Stimulated activated CD4-positive, alpha-beta T cell treated with anti-CD3 and anti-CD28 coated beads, Interleukin-2, amount 100 ng/mL, for 24 hours (primary cell): ENCODE measurements at regions not wholly inside any gene's neighbourhood (a gene's known extent, or its start where the extent isn't known, plus 50 kb on each side); places are given as distances from the start of the nearest gene placed in this dataset.

ENCODE experiments used
- DNase-seq, 2 donors: peaks; one replicate each; pipeline ENCODE4 v3.0.0-alpha.2; 2020

GRCh38 chr1:208807446-208808127 lies 563.4 kb upstream of the PLXNA2 start:
- no peak for DNase-seq

GRCh38 chr1:208808301-208808700 lies 564.1 kb upstream of the PLXNA2 start:
- no peak for DNase-seq

DNA sequence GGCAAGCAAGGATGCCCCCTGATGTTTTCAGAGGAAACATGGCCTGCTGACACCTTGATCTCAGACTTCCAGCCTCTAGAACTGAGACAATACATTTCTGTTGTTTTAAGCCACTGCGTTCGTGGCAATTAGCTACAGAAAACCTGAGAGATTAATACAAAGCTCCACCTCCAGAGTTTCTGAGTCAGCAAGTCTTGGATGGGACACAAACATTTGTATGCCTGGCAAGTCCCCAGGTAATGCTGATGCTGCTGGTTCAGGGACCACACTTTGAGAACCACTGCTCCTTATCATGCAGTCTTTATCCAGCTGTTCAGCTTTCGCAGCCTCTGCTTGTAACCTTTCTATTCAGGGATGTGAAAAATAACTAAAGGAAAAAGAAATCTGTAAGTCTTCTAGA lies 565.7 kb upstream of the PLXNA2 start:
- no peak for DNase-seq

DNA sequence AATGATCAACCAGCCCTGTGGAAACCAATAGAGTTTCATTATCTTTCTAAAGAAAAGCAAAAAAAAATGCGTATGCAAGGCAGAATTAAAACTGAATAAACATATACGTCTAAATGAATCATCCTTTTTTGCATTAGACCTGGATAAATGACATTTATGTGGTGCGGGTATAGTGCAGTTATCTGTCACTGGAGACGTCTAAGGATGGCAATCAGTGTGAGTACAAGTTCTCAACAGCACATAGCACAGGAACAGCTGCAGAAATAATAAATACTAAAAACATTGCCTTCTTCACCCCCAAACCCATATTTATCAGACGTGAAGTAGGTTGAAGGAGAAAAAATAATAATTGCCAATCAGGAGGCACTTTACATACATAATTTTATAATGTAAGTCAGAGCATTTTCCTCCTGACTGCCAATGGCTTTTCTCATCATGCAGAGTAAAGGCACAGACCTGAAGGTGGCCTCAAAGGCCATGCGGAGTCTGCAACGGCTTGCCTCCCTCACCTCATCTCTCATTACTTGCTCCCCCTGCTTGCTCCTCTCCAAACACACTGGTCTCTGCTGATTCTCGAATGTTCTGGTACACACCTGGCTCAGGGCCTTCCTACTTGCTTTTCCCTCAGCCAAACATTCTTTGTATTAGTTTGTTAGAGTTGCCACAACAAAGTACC lies 574.7 kb upstream of the PLXNA2 start:
- DNase-seq, result no peak

DNA sequence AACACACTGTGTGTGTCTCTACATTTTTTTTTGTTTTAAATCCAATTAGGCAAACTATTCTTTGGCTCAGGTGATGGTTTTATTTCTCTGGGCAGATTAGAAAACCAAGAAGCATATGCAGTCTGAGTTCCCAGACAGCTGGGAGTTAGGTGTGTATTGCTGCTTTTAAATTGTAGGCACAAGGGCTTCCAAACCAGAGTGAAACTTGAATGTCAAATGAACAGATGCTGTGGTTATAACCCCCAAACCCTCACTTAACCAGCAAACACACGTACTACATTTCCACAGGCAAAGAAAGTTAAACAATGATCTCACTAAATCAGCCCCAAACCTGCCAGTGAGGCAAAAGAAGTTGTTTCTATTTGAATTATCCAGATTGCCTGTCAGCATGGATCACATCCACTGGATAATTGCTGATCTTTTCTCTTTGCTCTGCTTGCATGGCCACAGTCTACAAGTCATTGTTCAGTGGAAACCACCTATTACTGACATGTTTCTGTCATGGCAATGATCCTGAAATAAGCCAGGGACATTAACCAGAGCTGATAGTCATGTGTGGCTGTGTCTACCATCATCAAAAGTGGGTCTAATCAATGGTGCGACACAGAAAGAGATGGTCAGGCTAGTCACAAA lies 576.5 kb upstream of the PLXNA2 start:
- no peak for DNase-seq

- DNase-seq, result no peak
Observed at GRCh38 chr1:208821939-208822338, 577.8 kb upstream of the PLXNA2 start.

- DNase-seq, result no peak
Observed at GRCh38 chr1:208825300-208825699, 581.1 kb upstream of the PLXNA2 start.

DNA sequence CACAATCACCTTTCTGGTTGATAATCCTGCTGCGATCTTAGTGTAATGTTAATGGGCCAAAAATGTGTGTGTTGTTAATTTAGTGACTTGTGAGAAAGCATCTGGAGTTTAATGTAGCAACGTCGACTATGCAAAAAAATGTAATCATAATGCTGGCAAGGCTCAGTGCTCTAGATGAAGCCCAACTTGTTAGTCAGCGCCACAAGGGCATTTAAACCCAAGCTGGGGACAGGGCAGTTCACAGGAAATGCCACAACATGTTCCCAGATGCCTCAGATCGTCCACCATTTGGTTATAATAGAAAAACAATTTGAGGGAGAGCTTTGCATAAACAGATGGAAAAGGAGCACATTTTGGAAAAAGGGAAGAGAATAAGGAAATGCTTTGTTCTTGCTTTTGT lies 585.4 kb upstream of the PLXNA2 start:
- no peak for DNase-seq

DNA sequence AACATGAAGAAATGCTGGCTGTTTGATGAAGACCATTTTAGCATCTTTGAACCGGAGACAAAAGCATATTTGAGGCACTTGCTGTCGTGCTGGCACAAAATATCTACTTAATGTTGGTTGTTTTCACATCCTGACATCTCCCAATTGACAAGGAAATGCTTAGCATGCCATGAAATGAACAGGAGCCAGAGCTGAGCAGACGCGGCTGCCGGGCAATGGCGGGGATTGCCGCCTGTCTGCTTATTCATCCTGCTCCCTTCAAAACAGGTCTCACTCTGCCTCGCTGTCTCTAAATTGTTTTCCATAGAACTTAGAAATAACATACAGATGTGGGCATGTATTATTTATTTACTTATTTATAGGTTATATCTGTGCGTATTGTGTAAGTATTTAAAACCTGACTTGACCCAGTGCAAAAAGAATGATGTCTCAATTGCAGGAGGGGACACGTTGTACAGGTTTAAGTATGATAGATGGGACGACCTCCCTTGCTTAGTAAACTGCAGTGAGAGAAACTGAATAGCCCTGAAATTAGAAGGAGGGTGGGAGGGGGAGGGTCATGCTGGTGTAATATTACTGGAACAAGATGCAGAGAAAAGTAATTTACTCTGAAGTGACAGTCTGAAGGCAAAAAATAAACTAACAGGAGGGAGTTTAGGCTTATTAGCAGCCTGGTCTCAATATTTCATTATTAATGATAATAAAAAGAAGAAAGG lies 590.4 kb upstream of the PLXNA2 start:
- no peak for DNase-seq

- no peak for DNase-seq
Observed at GRCh38 chr1:208835097-208835463, 590.9 kb upstream of the PLXNA2 start.

DNA sequence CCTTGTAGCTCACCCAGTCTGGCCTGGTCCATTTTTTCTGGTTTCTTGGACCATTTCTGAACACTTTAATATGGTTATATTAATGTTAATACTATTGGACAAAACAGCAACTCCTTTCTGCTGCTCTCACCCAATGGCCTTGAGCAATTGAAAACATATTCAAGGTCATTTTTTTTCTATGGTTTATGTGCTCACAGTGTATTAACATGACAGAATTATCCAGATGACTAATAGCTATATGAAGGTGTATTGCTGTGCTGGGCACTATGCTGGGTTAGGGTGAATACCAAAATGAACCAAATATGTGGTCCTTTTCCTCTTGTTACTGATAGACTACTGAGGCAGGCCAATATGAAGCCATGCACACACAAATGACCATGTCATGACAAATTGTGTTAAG lies 591.6 kb upstream of the PLXNA2 start:
- no peak for DNase-seq

GRCh38 chr1:208837242-208837641 lies 593.1 kb upstream of the PLXNA2 start:
- DNase-seq, result no peak

DNA sequence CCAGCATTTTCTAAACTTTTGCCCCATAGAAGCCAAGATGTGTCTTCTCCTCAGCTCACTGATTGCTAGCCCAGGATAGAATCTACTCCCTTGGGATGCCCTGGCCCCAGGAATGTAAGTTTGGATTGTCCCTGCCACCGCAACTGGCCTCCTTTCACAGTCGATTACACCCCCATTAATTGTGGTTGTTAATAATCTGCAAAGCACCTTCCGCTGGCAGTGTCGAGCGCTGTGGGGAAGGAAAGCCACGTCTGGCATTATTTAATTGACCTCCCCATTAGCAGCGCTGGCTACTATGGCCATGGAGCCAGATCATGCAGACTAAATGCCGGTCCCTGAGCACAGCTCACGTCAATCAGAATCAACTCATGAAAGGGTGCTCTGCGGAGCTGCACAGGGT lies 597.3 kb upstream of the PLXNA2 start:
- DNase-seq, result no peak

GRCh38 chr1:208842451-208842850 lies 598.3 kb upstream of the PLXNA2 start:
- no peak for DNase-seq

GRCh38 chr1:208844158-208844557 lies 600.0 kb upstream of the PLXNA2 start:
- DNase-seq, result no peak

GRCh38 chr1:208848854-208849253 lies 604.7 kb upstream of the PLXNA2 start:
- DNase-seq, result no peak

- DNase-seq, result no peak
Observed at GRCh38 chr1:208850442-208850841, 606.3 kb upstream of the PLXNA2 start.

DNA sequence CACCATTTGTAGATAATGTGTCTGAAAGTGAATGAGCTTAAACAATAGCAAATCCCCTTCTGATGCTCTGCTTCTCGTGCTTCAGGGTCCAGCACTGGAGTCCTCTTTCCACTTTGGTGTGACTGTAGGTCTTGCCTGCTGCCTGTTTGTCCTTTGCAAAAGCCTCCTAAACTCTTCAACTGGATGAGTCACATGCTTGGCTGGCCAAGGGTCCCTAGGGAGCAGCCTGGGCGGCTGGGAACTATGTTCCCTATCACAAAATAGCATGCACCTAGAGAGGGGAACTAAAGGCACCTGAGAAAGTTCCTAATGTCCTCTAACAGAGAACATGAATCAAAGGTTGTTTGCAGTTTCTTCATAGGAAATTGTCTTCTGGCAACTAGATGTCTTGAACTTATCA lies 607.2 kb upstream of the PLXNA2 start:
- DNase-seq, result no peak

DNA sequence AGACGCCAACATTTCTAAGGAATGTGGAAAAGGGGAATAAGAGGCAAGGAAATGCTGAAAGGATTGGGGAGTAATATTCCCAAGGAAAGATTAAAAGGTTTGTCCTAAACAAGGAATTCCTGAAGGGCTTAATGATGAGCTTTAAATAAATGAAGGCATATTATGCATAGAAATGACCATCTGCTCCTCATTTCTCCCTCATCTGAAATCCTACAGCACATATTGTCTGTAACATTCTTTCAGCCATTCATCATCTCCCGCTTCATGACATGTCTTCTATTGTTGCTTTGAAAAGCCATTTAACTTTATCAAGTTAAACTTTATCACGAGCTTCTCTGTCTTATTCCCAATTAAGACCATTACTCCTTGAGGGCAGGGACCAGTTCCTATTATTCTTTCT lies 608.7 kb upstream of the PLXNA2 start:
- DNase-seq, result no peak

DNA sequence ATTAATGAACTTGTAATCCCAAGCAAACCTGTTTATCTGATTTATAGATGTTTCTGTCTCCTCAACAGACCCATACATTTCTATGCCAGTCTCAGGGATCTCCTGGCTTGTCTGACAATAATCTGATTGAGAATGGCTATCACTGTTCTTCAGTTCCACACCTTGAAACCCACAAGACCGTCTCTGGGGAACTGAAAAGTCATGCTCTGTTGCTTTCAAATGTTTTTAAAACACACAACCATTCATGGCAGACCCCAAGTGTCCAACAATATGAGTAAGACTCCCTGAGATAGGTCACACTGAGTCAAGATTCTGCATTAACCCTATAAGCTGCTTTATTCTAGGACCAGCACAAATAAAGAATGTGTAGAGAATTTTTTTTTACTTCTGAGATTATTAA lies 611.2 kb upstream of the PLXNA2 start:
- DNase-seq, result no peak

- DNase-seq, result no peak
Observed at GRCh38 chr1:208857465-208857864, 613.3 kb upstream of the PLXNA2 start.

GRCh38 chr1:208858738-208859137 lies 614.6 kb upstream of the PLXNA2 start:
- no peak for DNase-seq

DNA sequence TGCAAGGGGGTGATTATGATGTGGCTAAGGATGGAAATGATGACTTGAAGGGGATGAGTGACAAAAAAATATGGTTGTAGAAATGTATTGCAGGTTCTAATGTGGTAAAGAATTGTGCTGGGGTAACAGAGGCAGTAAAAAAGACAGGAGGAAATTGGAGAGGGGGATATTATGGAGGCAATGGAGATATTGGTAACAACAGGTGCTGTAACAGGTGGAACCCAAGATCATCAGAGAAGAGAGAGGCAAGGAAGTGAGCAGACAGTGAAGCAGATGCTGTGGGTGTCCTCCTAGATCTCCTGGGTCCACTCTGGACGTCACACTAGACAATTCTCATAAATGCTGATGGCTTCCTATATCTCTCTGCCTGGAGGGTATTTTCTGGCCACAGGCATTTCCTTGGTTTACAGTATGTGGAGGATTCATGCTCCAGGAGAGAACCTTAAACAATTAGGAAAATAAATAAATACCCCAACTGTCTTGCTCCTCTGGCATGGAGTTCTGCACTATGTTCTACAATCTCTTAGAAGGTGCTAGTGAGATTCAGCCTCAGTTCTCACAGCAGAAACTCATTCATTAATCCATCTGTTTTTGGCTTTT lies 620.3 kb upstream of the PLXNA2 start:
- no peak for DNase-seq
